GM23338 (cell line): ENCODE measurements at regions not wholly inside any gene's neighbourhood (a gene's known extent, or its start where the extent isn't known, plus 50 kb on each side); places are given as distances from the start of the nearest gene placed in this dataset.

ENCODE experiments used
- ATAC-seq: fragments of 200-7000 bp; cut with Tn5 transposase; 3 replicates; pipeline ENCODE4 v1.9.1; 2020
- DNase-seq: peaks from one replicate; pipeline ENCODE4 v3.0.0-alpha.2; 2015; ENCODE audit warnings: low spot score
- H2AFZ ChIP-seq: fragments of 200-600 bp; sonication (generic); 2 replicates; pipeline ENCODE4 v1.8.0; 2016; ENCODE audit warnings: antibody characterized with exemption, mild to moderate bottlenecking, moderate library complexity
- H3F3A ChIP-seq: fragments of 200-600 bp; sonication (generic); replicated peaks from 2 replicates; pipeline ENCODE4 v1.8.0; 2017; ENCODE audit warnings: antibody characterized with exemption, mixed run types, low read depth
- H3K27ac ChIP-seq: fragments of 200-600 bp; sonication (generic); 2 replicates; pipeline ENCODE4 v1.6.1; 2016; ENCODE audit warnings: low read depth
- H3K27me3 ChIP-seq: fragments of 200-600 bp; sonication (generic); 2 replicates; pipeline ENCODE4 v1.8.0; 2016; ENCODE audit warnings: mild to moderate bottlenecking, mixed run types, moderate library complexity; ENCODE audit not compliant: insufficient read depth
- H3K36me3 ChIP-seq: fragments of 200-600 bp; sonication (generic); 2 replicates; pipeline ENCODE4 v1.8.0; 2016; ENCODE audit warnings: mild to moderate bottlenecking; ENCODE audit not compliant: insufficient read depth
- H3K4me1 ChIP-seq: fragments of 200-600 bp; sonication (generic); 2 replicates; pipeline ENCODE4 v1.8.0; 2016; ENCODE audit warnings: mild to moderate bottlenecking, moderate library complexity; ENCODE audit not compliant: insufficient read depth
- H3K4me2 ChIP-seq: fragments of 200-600 bp; sonication (generic); 2 replicates; pipeline ENCODE4 v1.7.1; 2017; ENCODE audit warnings: mixed run types
- H3K4me3 ChIP-seq: fragments of 200-600 bp; sonication (generic); 2 replicates; pipeline ENCODE4 v1.6.1; 2016; ENCODE audit warnings: mixed run types
- H3K79me2 ChIP-seq: fragments of 200-600 bp; sonication (generic); replicated peaks from 2 replicates; pipeline ENCODE4 v1.8.0; 2017; ENCODE audit warnings: mild to moderate bottlenecking; ENCODE audit not compliant: insufficient read depth
- H3K9me2 ChIP-seq: fragments of 200-600 bp; sonication (generic); 2 replicates; pipeline ENCODE4 v1.8.0; 2017; ENCODE audit not compliant: insufficient read depth
- H4K20me1 ChIP-seq: fragments of 200-600 bp; sonication (generic); replicated peaks from 2 replicates; pipeline ENCODE4 v1.8.0; 2017; ENCODE audit warnings: mild to moderate bottlenecking; ENCODE audit not compliant: insufficient read depth
- H3K27ac Mint-ChIP-seq: 2 replicates; pipeline ENCODE4 v1.8.0; 2020; ENCODE audit warnings: inconsistent platforms, mild to moderate bottlenecking, moderate library complexity, mixed read lengths
- H3K27me3 Mint-ChIP-seq: 3 replicates; pipeline ENCODE4 v1.8.0; 2022; ENCODE audit warnings: low read depth, mild to moderate bottlenecking, moderate library complexity, mixed read lengths, inconsistent platforms; ENCODE audit not compliant: insufficient read depth, poor library complexity
- H3K36me3 Mint-ChIP-seq: 3 replicates; pipeline ENCODE4 v1.8.0; 2021; ENCODE audit warnings: low read depth, mild to moderate bottlenecking, inconsistent platforms, moderate library complexity, mixed read lengths
- H3K4me1 Mint-ChIP-seq: 3 replicates; pipeline ENCODE4 v1.8.0; 2020; ENCODE audit warnings: mild to moderate bottlenecking, inconsistent platforms, mixed read lengths
- H3K4me3 Mint-ChIP-seq: 3 replicates; pipeline ENCODE4 v1.8.0; 2021; ENCODE audit warnings: moderate library complexity, mild to moderate bottlenecking, inconsistent platforms, mixed read lengths
- H3K9me3 Mint-ChIP-seq: 3 replicates; pipeline ENCODE4 v1.8.0; 2020; ENCODE audit warnings: moderate library complexity, mild to moderate bottlenecking, inconsistent platforms, mixed read lengths
- ETS1 ChIP-seq: IDR thresholded peaks from 2 replicates; pipeline ENCODE4 v1.6.1; 2016; ENCODE audit warnings: antibody characterized with exemption
- REST ChIP-seq: IDR thresholded peaks from one replicate; pipeline ENCODE4 v1.6.1; 2018; ENCODE audit warnings: antibody characterized with exemption; ENCODE audit not compliant: unreplicated experiment
- ZNF462 ChIP-seq: fragments of 250-450 bp; sonication (Bioruptor Pico); IDR thresholded peaks from 2 replicates; pipeline ENCODE4 v1.5.0; 2020; ENCODE audit warnings: mild to moderate bottlenecking, moderate library complexity

DNA sequence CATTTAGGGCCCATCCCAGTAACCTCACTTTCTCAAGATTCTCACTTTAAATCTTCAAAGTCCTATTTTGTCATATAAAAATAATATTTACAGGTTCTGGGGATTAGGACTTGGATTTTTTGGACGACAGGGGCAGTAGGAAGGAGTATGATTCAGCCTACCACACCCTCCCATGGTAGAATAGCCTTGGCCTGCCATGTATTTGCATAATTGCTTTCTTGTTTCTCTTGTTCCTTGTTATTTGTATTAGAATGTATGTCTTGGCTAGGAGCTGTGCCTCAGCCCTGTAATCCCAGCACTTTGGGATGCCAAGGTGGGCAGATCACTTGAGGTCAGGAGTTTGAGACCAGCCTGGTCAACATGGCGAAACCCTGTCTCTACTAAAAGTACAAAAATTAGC lies 92.5 kb downstream of the ELAPOR2 start:
- no peak overlapping the region for H3K4me3 Mint-ChIP-seq
- H2AFZ ChIP-seq = no peak overlapping the region
- no peaks in the 10 kb centered on the region for H3K9me2 ChIP-seq
- H3K79me2 ChIP-seq = peaks cover 87% of the 10 kb centered on the region
- H3K9me3 Mint-ChIP-seq = no peaks in the 10 kb centered on the region
- TF ChIP-seq REST (no peak), ETS1 (no peak), ZNF462 (no peak)
- H3K36me3 ChIP-seq = no peaks in the 10 kb centered on the region
- 0 out of 2 replicates have a peak overlapping the region, but pooled peaks have one; percentile 10 for H3K4me2 ChIP-seq
- 0 out of 2 replicates have a peak overlapping the region, but pooled peaks have one; percentile 22 for H3K27ac Mint-ChIP-seq
- peaks cover 40% of the 10 kb centered on the region for H3K4me1 Mint-ChIP-seq
- no peak overlapping the region; the same call in 1 of the 2 replicates for H3K27ac ChIP-seq
- H4K20me1 ChIP-seq = no peaks in the 10 kb centered on the region
- no peaks in the 10 kb centered on the region for H3K36me3 Mint-ChIP-seq
- H3K4me1 ChIP-seq = peaks cover 44% of the 10 kb centered on the region
- H3K27me3 Mint-ChIP-seq = peaks cover 2% of the 10 kb centered on the region
- no peaks in the 10 kb centered on the region for H3K27me3 ChIP-seq
- H3F3A ChIP-seq = no peaks in the 10 kb centered on the region
- DNase-seq = no peak
- peak; percentile 20; the same call in 1 of the 3 replicates for ATAC-seq
- no peak overlapping the region for H3K4me3 ChIP-seq
